Upper lobe of right lung (tissue), 1 donor: ENCODE measurements at regions not wholly inside any gene's neighbourhood (a gene's known extent, or its start where the extent isn't known, plus 50 kb on each side); places are given as distances from the start of the nearest gene placed in this dataset.

Experiments
- ATAC-seq: fragments of 200-7000 bp; cut with Tn5 transposase; one replicate; pipeline ENCODE4 v1.9.1; 2020; ENCODE audit warnings: mild to moderate bottlenecking, moderate library complexity
- DNase-seq: peaks from one replicate; pipeline ENCODE4 v3.0.0-alpha.2; 2020
- H3K27ac ChIP-seq: fragments of 200-600 bp; one replicate; pipeline ENCODE4 v1.8.0; 2022
- H3K27me3 ChIP-seq: fragments of 200-600 bp; one replicate; pipeline ENCODE4 v1.8.0; 2022; ENCODE audit warnings: mild to moderate bottlenecking
- H3K36me3 ChIP-seq: fragments of 200-600 bp; one replicate; pipeline ENCODE4 v1.8.0; 2022
- H3K4me1 ChIP-seq: fragments of 200-600 bp; one replicate; pipeline ENCODE4 v1.8.0; 2022
- H3K4me3 ChIP-seq: fragments of 200-600 bp; one replicate; pipeline ENCODE4 v1.8.0; 2022; ENCODE audit warnings: mild to moderate bottlenecking
- H3K9me3 ChIP-seq: fragments of 200-600 bp; one replicate; pipeline ENCODE4 v1.8.0; 2022
- CTCF ChIP-seq: fragments of 200-600 bp; IDR thresholded peaks from one replicate; pipeline ENCODE4 v1.8.0; 2022; ENCODE audit warnings: antibody characterized with exemption
- intact Hi-C: fragments of 100-400 bp; cut with DNase I; formaldehyde crosslinking; loops from one replicate; pipeline ENCODE4 v1.11.0; 2022
- donor health status: DM: no; HTN: yes; CAD: no; lungs with severe emphysema.

GRCh38 chr6:153599901-153600300 is 439.1 kb upstream of the OPRM1 start:
- Histone ChIP-seq H3K9me3 (no peaks in the 10 kb centered on the region), H3K27me3 (no peaks in the 10 kb centered on the region), H3K4me1 (no peaks in the 10 kb centered on the region), H3K4me3 (no peak overlapping the region), H3K27ac (no peak overlapping the region), H3K36me3 (no peaks in the 10 kb centered on the region)
- DNase-seq (no peak), ATAC-seq (no peak)
- no peak for TF ChIP-seq CTCF
- intact Hi-C loops, result no loop called here

- Histone ChIP-seq H3K9me3 (no peaks in the 10 kb centered on the region), H3K4me1 (no peaks in the 10 kb centered on the region), H3K36me3 (no peaks in the 10 kb centered on the region), H3K27me3 (no peaks in the 10 kb centered on the region), H3K4me3 (no peak overlapping the region), H3K27ac (no peak overlapping the region)
- ATAC-seq (no peak), DNase-seq (no peak)
- TF ChIP-seq CTCF, result no peak
- intact Hi-C loops, result no loop called here
Measured at GRCh38 chr6:153595903-153596302, 443.1 kb upstream of the OPRM1 start.

- TF ChIP-seq CTCF, result no peak
- no peaks in the 10 kb centered on the region for H3K36me3 ChIP-seq
- intact Hi-C loops, result no loop called here
- DNase-seq (no peak), ATAC-seq (no peak)
- no peaks in the 10 kb centered on the region for H3K4me1 ChIP-seq
- no peaks in the 10 kb centered on the region for H3K9me3 ChIP-seq
- no peaks in the 10 kb centered on the region for H3K27me3 ChIP-seq
- no peak overlapping the region for H3K4me3 ChIP-seq
- H3K27ac ChIP-seq, result no peak overlapping the region
Measured at GRCh38 chr6:153594871-153595270, 444.2 kb upstream of the OPRM1 start.

DNA sequence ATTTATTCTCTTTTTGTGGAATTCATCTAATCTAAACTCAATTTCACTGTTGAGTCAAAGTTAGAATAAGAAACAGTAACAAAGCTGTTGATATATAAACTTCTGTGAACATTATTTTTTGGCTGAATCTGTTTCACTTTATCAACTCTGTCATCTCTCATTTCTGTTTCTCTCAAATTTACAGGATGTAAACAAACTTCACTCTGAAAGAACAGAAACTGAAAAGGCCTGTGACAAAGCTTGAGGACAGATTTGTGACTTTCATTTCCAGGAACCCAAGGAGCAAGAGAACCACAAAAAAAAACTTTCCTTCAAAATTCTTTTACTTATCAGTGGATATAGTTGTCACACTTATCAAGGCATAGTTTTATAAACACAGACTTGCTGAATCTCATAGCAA is 447.9 kb upstream of the OPRM1 start:
- DNase-seq (no peak), ATAC-seq (no peak)
- H3K36me3 ChIP-seq, result no peaks in the 10 kb centered on the region
- H3K27me3 ChIP-seq, result no peaks in the 10 kb centered on the region
- intact Hi-C loops, result no loop called here
- no peak for TF ChIP-seq CTCF
- H3K9me3 ChIP-seq, result no peaks in the 10 kb centered on the region
- H3K27ac ChIP-seq, result no peak overlapping the region
- no peak overlapping the region for H3K4me3 ChIP-seq
- H3K4me1 ChIP-seq, result no peaks in the 10 kb centered on the region

DNA sequence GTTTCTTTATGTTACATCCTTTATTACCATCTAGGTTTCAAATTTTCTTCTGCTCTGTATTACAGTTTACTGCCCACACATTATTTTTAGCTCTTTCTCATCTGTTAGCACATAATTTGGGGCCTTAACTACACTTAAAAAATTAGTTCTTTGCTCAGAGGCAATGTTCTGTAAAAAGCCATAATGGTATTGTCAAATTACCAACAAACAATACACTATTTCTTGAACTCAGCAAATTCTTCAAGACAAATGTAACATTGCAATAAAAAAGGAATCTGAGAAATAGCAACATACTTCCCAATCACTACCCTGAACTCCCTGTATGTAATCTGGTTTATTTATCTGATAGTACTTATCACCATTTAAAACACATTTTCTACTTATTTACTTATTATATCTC is 448.6 kb upstream of the OPRM1 start:
- Histone ChIP-seq H3K9me3 (no peaks in the 10 kb centered on the region), H3K27me3 (no peaks in the 10 kb centered on the region), H3K4me1 (no peaks in the 10 kb centered on the region), H3K4me3 (no peak overlapping the region), H3K27ac (no peak overlapping the region), H3K36me3 (no peaks in the 10 kb centered on the region)
- ATAC-seq, result no peak
- TF ChIP-seq CTCF, result no peak
- DNase-seq, result no peak
- intact Hi-C loops, result no loop called here

GRCh38 chr6:153588330-153588729 is 450.7 kb upstream of the OPRM1 start:
- intact Hi-C loops, result no loop called here
- TF ChIP-seq CTCF, result no peak

More at GRCh38 chr6:153588330-153588729, 450.7 kb upstream of the OPRM1 start:
- H3K27ac ChIP-seq, result no peak overlapping the region
- H3K36me3 ChIP-seq, result no peaks in the 10 kb centered on the region
- no peak for ATAC-seq
- DNase-seq, result no peak
- H3K4me1 ChIP-seq, result no peaks in the 10 kb centered on the region
- H3K27me3 ChIP-seq, result no peaks in the 10 kb centered on the region
- H3K9me3 ChIP-seq, result no peaks in the 10 kb centered on the region
- H3K4me3 ChIP-seq, result no peak overlapping the region
